Transverse colon (tissue), 4 donors: ENCODE measurements at regions not wholly inside any gene's neighbourhood (a gene's known extent, or its start where the extent isn't known, plus 50 kb on each side); places are given as distances from the start of the nearest gene placed in this dataset.

Source experiments
- DNase-seq: peaks from one replicate; pipeline ENCODE4 v3.0.0-alpha.2; 2019
- H3K27ac ChIP-seq, 4 donors: fragments of 200-600 bp; sonication (generic); 2 replicates each; pipeline ENCODE4 v1.5.1; 2016 to 2018; ENCODE audit warnings: inconsistent platforms in 4 of 4
- H3K27me3 ChIP-seq: fragments of 200-600 bp; sonication (generic); 2 replicates; pipeline ENCODE4 v1.5.1; 2017; ENCODE audit warnings: inconsistent platforms
- H3K36me3 ChIP-seq, 4 donors: fragments of 200-600 bp; sonication (generic); 2 replicates each; pipeline ENCODE4 v1.5.1; 2017 to 2019; ENCODE audit warnings: inconsistent platforms in 4 of 4
- H3K4me1 ChIP-seq, 4 donors: fragments of 200-600 bp; sonication (generic); 2 replicates each; pipeline ENCODE4 v1.5.1; 2017 to 2020; ENCODE audit warnings: inconsistent platforms in 4 of 4
- H3K4me3 ChIP-seq, 4 donors: fragments of 200-600 bp; sonication (generic); 1 replicate in 1 of 4; 2 replicates in 3 of 4; pipeline versions ENCODE4 v1.5.1 to v1.6.1; 2017 to 2019; ENCODE audit warnings: inconsistent platforms in 4 of 4
- H3K9me3 ChIP-seq, 2 donors: fragments of 200-600 bp; sonication (generic); 2 replicates each; pipeline ENCODE4 v1.5.1; 2017 to 2019; ENCODE audit warnings: inconsistent platforms in 2 of 2
- EP300 ChIP-seq: sonication (generic); formaldehyde crosslinking; IDR thresholded peaks from one replicate; pipeline ENCODE4 v1.6.1; 2017; ENCODE audit warnings: antibody characterized with exemption, low read depth
- POLR2A ChIP-seq: fragments of 450-650 bp; IDR thresholded peaks from one replicate; pipeline ENCODE4 v1.6.1; 2016; ENCODE audit warnings: antibody characterized with exemption, mild to moderate bottlenecking, moderate library complexity
- POLR2AphosphoS5 ChIP-seq, 3 donors: sonication (generic); formaldehyde crosslinking; IDR thresholded peaks; one replicate each; pipeline ENCODE4 v1.6.1; 2016; ENCODE audit warnings: antibody characterized with exemption in 3 of 3
- WGBS, 2 donors: methylation state at CpG; one replicate each; pipeline ENCODE4 v1.1.5; 2018; ENCODE audit warnings: low coverage in 1 of 2; 5-methylcytosine and 5-hydroxymethylcytosine counted together
- in situ Hi-C, 4 donors: fragments of 200-750 bp; cut with MboI; loops; one replicate each; pipeline versions ENCODE4 v1.15.0 to v1.15.1; 2017; ENCODE audit warnings: low sequenced_read_pairs in 3 of 4, low pct_ligation_motif_present in 1 of 4, low pct_unique_long_range_greater_than_20kb in 1 of 4
- intact Hi-C: fragments of 100-400 bp; cut with DNase I; formaldehyde crosslinking; loops from one replicate; pipeline ENCODE4 v1.15.1; 2023; ENCODE audit warnings: low total_unique reads
- TF ChIP-seq, protein P1 (sequence below), 5 experiments: fragments of 200-600 bp in 3 of 5; fragments of 450-650 bp in 2 of 5; sonication (generic) in 3 of 5; IDR thresholded peaks; 1 replicate in 2 of 5; 2 replicates in 3 of 5; pipeline ENCODE4 v1.5.1; 2016 to 2017; ENCODE audit warnings: antibody characterized with exemption in 5 of 5, inconsistent platforms in 3 of 5, mild to moderate bottlenecking in 2 of 5, moderate library complexity in 1 of 5

DNA sequence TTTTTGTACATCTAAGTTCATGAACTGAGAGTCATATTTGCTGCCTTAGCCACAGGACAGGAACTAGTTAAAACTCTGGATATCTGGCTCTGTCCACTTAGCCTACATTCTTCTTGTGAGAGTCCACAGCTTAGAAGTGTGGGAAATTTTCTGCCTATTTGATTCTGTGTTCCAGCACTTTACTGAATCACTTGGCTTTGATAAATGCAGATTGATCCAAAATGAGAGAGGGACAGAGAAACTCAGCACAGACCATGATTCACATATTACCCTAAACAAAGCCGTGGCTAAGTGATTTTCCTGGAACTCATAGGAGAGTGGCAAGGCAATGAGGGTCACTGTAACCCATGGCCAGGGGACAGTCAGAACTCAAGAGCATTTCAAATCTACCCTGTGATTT lies 87.5 kb upstream of the CADPS start:
- in situ Hi-C loops (no loop called here), intact Hi-C loops (no loop called here)
- 50 to 52% methylated on average over 1 of the region's 1 CpG for WGBS, 2 donors
- H3K4me3 ChIP-seq: no peak overlapping the region
- no peaks in the 10 kb centered on the region for H3K4me1 ChIP-seq
- TF ChIP-seq POLR2A: no peak
- no peak for TF ChIP-seq EP300
- TF ChIP-seq POLR2AphosphoS5 (IDR thresholded peaks at IDR 0.05): no peak
- TF ChIP-seq, protein P1, sequence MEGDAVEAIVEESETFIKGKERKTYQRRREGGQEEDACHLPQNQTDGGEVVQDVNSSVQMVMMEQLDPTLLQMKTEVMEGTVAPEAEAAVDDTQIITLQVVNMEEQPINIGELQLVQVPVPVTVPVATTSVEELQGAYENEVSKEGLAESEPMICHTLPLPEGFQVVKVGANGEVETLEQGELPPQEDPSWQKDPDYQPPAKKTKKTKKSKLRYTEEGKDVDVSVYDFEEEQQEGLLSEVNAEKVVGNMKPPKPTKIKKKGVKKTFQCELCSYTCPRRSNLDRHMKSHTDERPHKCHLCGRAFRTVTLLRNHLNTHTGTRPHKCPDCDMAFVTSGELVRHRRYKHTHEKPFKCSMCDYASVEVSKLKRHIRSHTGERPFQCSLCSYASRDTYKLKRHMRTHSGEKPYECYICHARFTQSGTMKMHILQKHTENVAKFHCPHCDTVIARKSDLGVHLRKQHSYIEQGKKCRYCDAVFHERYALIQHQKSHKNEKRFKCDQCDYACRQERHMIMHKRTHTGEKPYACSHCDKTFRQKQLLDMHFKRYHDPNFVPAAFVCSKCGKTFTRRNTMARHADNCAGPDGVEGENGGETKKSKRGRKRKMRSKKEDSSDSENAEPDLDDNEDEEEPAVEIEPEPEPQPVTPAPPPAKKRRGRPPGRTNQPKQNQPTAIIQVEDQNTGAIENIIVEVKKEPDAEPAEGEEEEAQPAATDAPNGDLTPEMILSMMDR (IDR thresholded peaks at IDR 0.05): no peak
- H3K27me3 ChIP-seq: no peaks in the 10 kb centered on the region
- H3K9me3 ChIP-seq: no peaks in the 10 kb centered on the region
- no peak overlapping the region for H3K27ac ChIP-seq
- no peaks in the 10 kb centered on the region for H3K36me3 ChIP-seq
- DNase-seq: no peak

DNA sequence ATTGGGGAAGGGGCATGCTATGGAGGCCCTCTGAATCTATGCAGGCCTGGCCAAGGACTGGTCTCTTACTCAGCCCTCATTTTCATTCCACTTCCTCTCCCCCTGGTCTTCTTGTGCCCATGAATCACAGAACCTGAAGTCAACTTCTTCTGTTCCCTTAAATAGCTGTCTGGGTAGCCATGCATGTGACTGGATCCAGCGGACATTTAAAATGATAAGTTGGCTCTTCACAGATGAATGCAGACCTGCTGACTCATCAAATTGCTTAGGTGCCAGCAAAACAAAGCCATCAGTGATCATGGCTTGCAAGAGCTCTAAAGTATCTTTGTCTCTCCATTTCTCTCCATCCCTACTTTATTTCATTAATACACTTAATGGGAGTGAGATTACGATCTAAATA lies 90.1 kb upstream of the CADPS start:
- WGBS, 2 donors: 87 to 94% methylated on average over 2 of the region's 2 CpGs
- in situ Hi-C loops: no loop called here
- Histone ChIP-seq H3K36me3 (no peaks in the 10 kb centered on the region), H3K4me1 (no peaks in the 10 kb centered on the region), H3K27me3 (no peaks in the 10 kb centered on the region), H3K9me3 (no peaks in the 10 kb centered on the region), H3K4me3 (no peak overlapping the region), H3K27ac (no peak overlapping the region)
- no peak for DNase-seq
- intact Hi-C loops: no loop called here
- TF ChIP-seq, protein P1 (IDR thresholded peaks at IDR 0.05): no peak
- TF ChIP-seq POLR2AphosphoS5 (IDR thresholded peaks at IDR 0.05) (no peak), EP300 (no peak), POLR2A (no peak)

DNA sequence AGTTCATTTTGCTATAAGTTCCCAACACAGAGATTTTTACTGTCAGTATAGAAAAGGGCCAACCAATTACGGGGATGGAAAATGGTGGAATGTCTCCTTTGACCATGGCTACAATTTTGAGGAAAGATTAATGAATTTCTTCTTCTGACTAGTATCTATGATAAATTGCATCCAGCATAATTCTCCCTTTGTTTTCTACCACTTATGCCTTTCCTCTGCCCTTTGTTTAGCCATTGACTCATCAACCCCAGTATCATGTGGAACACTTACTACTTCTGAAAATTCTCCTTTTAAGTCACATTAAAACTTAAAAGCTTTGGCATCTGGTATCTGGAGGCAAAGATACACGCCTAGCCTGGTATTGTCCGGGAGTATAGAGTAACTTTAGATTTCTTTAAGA lies 92.9 kb upstream of the CADPS start:
- WGBS, 2 donors: 78 to 80% methylated on average over 3 of the region's 3 CpGs
- intact Hi-C loops: no loop called here

DNA sequence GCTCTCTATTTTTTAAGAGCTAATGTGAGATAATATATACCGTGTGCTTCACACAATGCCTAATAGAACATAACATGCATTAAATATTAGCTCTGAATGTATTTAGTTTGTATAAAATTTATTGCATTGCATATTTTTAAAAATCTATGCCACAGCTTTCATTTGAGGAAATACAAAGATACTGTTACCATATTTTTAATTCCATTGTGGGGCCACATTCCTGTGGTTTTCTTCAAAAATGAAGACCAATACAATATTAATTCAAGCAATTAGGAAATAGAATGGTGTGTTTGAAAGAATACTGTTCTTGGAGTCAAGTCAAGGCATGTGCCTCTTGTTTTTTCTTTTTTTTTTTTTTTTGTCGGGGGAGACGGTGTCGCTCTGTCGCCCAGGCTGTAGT lies 95.4 kb upstream of the CADPS start:
- TF ChIP-seq POLR2AphosphoS5 (IDR thresholded peaks at IDR 0.05) (no peak), POLR2A (no peak), EP300 (no peak)
- TF ChIP-seq, protein P1 (IDR thresholded peaks at IDR 0.05): no peak
- no peak overlapping the region for H3K27ac ChIP-seq
- H3K4me3 ChIP-seq: no peak overlapping the region
- no peaks in the 10 kb centered on the region for H3K4me1 ChIP-seq
- intact Hi-C loops (no loop called here), in situ Hi-C loops (no loop called here)
- 94 to 99% methylated on average over 5 of the region's 5 CpGs for WGBS, 2 donors
- no peaks in the 10 kb centered on the region for H3K27me3 ChIP-seq
- H3K36me3 ChIP-seq: no peaks in the 10 kb centered on the region
- H3K9me3 ChIP-seq: no peaks in the 10 kb centered on the region
- no peak for DNase-seq

More for the DNA sequence above, 92.9 kb upstream of the CADPS start:
- H3K4me1 ChIP-seq: no peaks in the 10 kb centered on the region
- no peaks in the 10 kb centered on the region for H3K9me3 ChIP-seq
- TF ChIP-seq, protein P1 (IDR thresholded peaks at IDR 0.05): no peak
- TF ChIP-seq POLR2A: no peak
- TF ChIP-seq EP300: no peak
- no peak for DNase-seq
- no peaks in the 10 kb centered on the region for H3K36me3 ChIP-seq
- no peaks in the 10 kb centered on the region for H3K27me3 ChIP-seq
- H3K27ac ChIP-seq: no peak overlapping the region
- in situ Hi-C loops: no loop called here
- H3K4me3 ChIP-seq: no peak overlapping the region
